CD14-positive monocyte (primary cell): ENCODE measurements at regions not wholly inside any gene's neighbourhood (a gene's known extent, or its start where the extent isn't known, plus 50 kb on each side); places are given as distances from the start of the nearest gene placed in this dataset.

ENCODE experiments used
- DNase-seq, 3 donors: peaks; one replicate each; pipeline ENCODE4 v3.0.0-alpha.2; 2011 to 2022
- H2AFZ ChIP-seq: 2 replicates; pipeline ENCODE4 v1.6.0; 2012; ENCODE audit warnings: mild to moderate bottlenecking, low read depth, low read length, inconsistent platforms; ENCODE audit not compliant: insufficient read depth, poor library complexity, severe bottlenecking
- H3K27ac ChIP-seq, 2 donors: 1 replicate in 1 of 2; 2 replicates in 1 of 2; pipeline ENCODE4 v1.5.1; 2012 to 2013; ENCODE audit warnings: low read length in 2 of 2, control low read depth in 1 of 2, inconsistent platforms in 1 of 2, low read depth in 1 of 2, mild to moderate bottlenecking in 1 of 2
- H3K27me3 ChIP-seq, 2 donors: one replicate each; pipeline versions ENCODE4 v1.6.0 to v1.6.1; 2011 to 2013; ENCODE audit warnings: low read length in 2 of 2; ENCODE audit not compliant: control insufficient read depth in 2 of 2, insufficient read depth in 2 of 2
- H3K36me3 ChIP-seq, 2 donors: replicated peaks in 1 of 2; 1 replicate in 1 of 2; 2 replicates in 1 of 2; pipeline versions ENCODE4 v1.5.1 to v1.6.1; 2012 to 2013; ENCODE audit warnings: low read length in 2 of 2, control low read depth in 1 of 2, inconsistent platforms in 1 of 2, mild to moderate bottlenecking in 1 of 2; ENCODE audit not compliant: insufficient read depth in 2 of 2, control insufficient read depth in 1 of 2
- H3K4me1 ChIP-seq, 2 donors: 1 replicate in 1 of 2; 2 replicates in 1 of 2; pipeline versions ENCODE4 v1.5.1 to v1.6.1; 2012 to 2013; ENCODE audit warnings: low read length in 2 of 2, control low read depth in 1 of 2, inconsistent platforms in 1 of 2, mild to moderate bottlenecking in 1 of 2, moderate library complexity in 1 of 2; ENCODE audit not compliant: insufficient read depth in 2 of 2, control insufficient read depth in 1 of 2
- H3K4me2 ChIP-seq: replicated peaks from 2 replicates; pipeline ENCODE3; 2012; ENCODE audit warnings: low read length, moderate library complexity, mild to moderate bottlenecking; ENCODE audit not compliant: poor library complexity, severe bottlenecking; ENCODE audit errors: extremely low read depth
- H3K4me3 ChIP-seq, 3 experiments: fragments of 200-600 bp in 1 of 3; sonication (generic) in 1 of 3; replicated peaks in 1 of 3; 1 replicate in 2 of 3; 2 replicates in 1 of 3; pipeline ENCODE4 v1.5.1; 2011 to 2013; ENCODE audit warnings: low read length in 3 of 3, mild to moderate bottlenecking in 3 of 3, control low read depth in 2 of 3, low read depth in 2 of 3, inconsistent platforms in 1 of 3, moderate library complexity in 1 of 3
- H3K79me2 ChIP-seq: 2 replicates; pipeline ENCODE4 v1.6.0; 2012; ENCODE audit warnings: mild to moderate bottlenecking, control low read depth, inconsistent platforms, low read length, moderate library complexity; ENCODE audit not compliant: insufficient read depth
- H3K9ac ChIP-seq: 2 replicates; pipeline ENCODE4 v1.6.0; 2017; ENCODE audit warnings: low read length, mild to moderate bottlenecking; ENCODE audit not compliant: insufficient read depth, poor library complexity, severe bottlenecking
- H3K9me3 ChIP-seq, 2 donors: replicated peaks in 1 of 2; 1 replicate in 1 of 2; 2 replicates in 1 of 2; pipeline versions ENCODE4 v1.5.1 to v1.6.1; 2012 to 2013; ENCODE audit warnings: low read length in 2 of 2, control low read depth in 1 of 2; ENCODE audit not compliant: control insufficient read depth in 1 of 2, insufficient read depth in 1 of 2
- H4K20me1 ChIP-seq: 2 replicates; pipeline ENCODE4 v1.6.0; 2012; ENCODE audit warnings: mild to moderate bottlenecking, low read length, control low read depth, moderate library complexity; ENCODE audit not compliant: insufficient read depth
- H3K27ac Mint-ChIP-seq, 7 donors: one replicate each; pipeline ENCODE4 v1.8.0; 2020; ENCODE audit warnings: mild to moderate bottlenecking in 7 of 7, mixed read lengths in 7 of 7, moderate library complexity in 6 of 7, inconsistent platforms in 2 of 7
- H3K27me3 Mint-ChIP-seq, 3 donors: one replicate each; pipeline ENCODE4 v1.8.0; 2021 to 2022; ENCODE audit warnings: low read depth in 3 of 3, mild to moderate bottlenecking in 3 of 3, mixed read lengths in 3 of 3, moderate library complexity in 3 of 3, inconsistent platforms in 1 of 3
- H3K36me3 Mint-ChIP-seq, 2 donors: one replicate each; pipeline ENCODE4 v1.8.0; 2020; ENCODE audit warnings: mixed read lengths in 2 of 2, inconsistent platforms in 1 of 2, mild to moderate bottlenecking in 1 of 2
- H3K4me1 Mint-ChIP-seq: one replicate; pipeline ENCODE4 v1.8.0; 2020; ENCODE audit warnings: mild to moderate bottlenecking, mixed read lengths
- H3K4me3 Mint-ChIP-seq, 2 donors: one replicate each; pipeline ENCODE4 v1.8.0; 2020; ENCODE audit warnings: mild to moderate bottlenecking in 2 of 2, mixed read lengths in 2 of 2, moderate library complexity in 1 of 2
- H3K9me3 Mint-ChIP-seq, 7 donors: one replicate each; pipeline ENCODE4 v1.8.0; 2020 to 2022; ENCODE audit warnings: mixed read lengths in 7 of 7, mild to moderate bottlenecking in 6 of 7, moderate library complexity in 6 of 7, inconsistent platforms in 2 of 7
- CTCF ChIP-seq: fragments of 200-600 bp; IDR thresholded peaks from one replicate; pipeline ENCODE4 v1.8.0; 2022; ENCODE audit warnings: antibody characterized with exemption, mild to moderate bottlenecking
- WGBS: methylation state at CpG from one replicate; pipeline ENCODE4 v1.1.5; 2013; ENCODE audit warnings: missing lambda C conversion rate; ENCODE audit not compliant: insufficient coverage; 5-methylcytosine and 5-hydroxymethylcytosine counted together
- intact Hi-C, 2 donors: fragments of 100-400 bp; cut with micrococcal nuclease; formaldehyde crosslinking; loops; one replicate each; pipeline versions ENCODE4 v1.15.0 to v1.15.1; 2023

GRCh38 chr2:84299211-84299775, 159.8 kb downstream of the SUCLG1 start:
- H4K20me1 ChIP-seq, result no peaks in the 10 kb centered on the region
- H3K4me2 ChIP-seq, result no peak overlapping the region
- WGBS, result 96% methylated on average over 2 of the region's 3 CpGs
- intact Hi-C loops, result no loop called here
- no peak for TF ChIP-seq CTCF
- no peaks in the 10 kb centered on the region for H3K27me3 ChIP-seq
- H3K9me3 ChIP-seq, result no peaks in the 10 kb centered on the region
- no peak for DNase-seq
- Mint-ChIP-seq H3K4me3 (no peak overlapping the region), H3K36me3 (no peaks in the 10 kb centered on the region), H3K9me3 (peaks cover 0 to 3% (median 0%) of the 10 kb centered on the region in 7 donors), H3K27me3 (peaks cover 0 to 2% (median 0%) of the 10 kb centered on the region in 3 donors), H3K27ac (no peak overlapping the region), H3K4me1 (peaks cover 5% of the 10 kb centered on the region)
- H3K9ac ChIP-seq, result no peak overlapping the region
- no peaks in the 10 kb centered on the region for H3K79me2 ChIP-seq
- no peak overlapping the region for H3K4me3 ChIP-seq
- H3K4me1 ChIP-seq, result no peaks in the 10 kb centered on the region
- H3K27ac ChIP-seq, result no peak overlapping the region
- no peaks in the 10 kb centered on the region for H3K36me3 ChIP-seq
- H2AFZ ChIP-seq, result no peak overlapping the region

GRCh38 chr2:84297155-84297554, 161.9 kb downstream of the SUCLG1 start:
- Mint-ChIP-seq H3K9me3 (peaks cover 0 to 5% (median 1%) of the 10 kb centered on the region in 7 donors), H3K4me1 (peaks cover 5% of the 10 kb centered on the region), H3K36me3 (no peaks in the 10 kb centered on the region), H3K27ac (no peak overlapping the region), H3K4me3 (no peak overlapping the region), H3K27me3 (no peaks in the 10 kb centered on the region)
- TF ChIP-seq CTCF, result no peak
- H3K27ac ChIP-seq, result no peak overlapping the region
- H3K4me3 ChIP-seq, result no peak overlapping the region
- H3K9ac ChIP-seq, result no peak overlapping the region
- no peak overlapping the region for H3K4me2 ChIP-seq
- DNase-seq, result no peak
- no peaks in the 10 kb centered on the region for H3K27me3 ChIP-seq
- no CpG with 5 or more reads among the region's 3 CpGs for WGBS
- intact Hi-C loops, result no loop called here
- H3K4me1 ChIP-seq, result no peaks in the 10 kb centered on the region
- no peaks in the 10 kb centered on the region for H3K79me2 ChIP-seq
- no peaks in the 10 kb centered on the region for H3K9me3 ChIP-seq
- H3K36me3 ChIP-seq, result no peaks in the 10 kb centered on the region
- H4K20me1 ChIP-seq, result no peaks in the 10 kb centered on the region
- H2AFZ ChIP-seq, result no peak overlapping the region
